ENCODE measurements at regions not wholly inside any gene's neighbourhood (a gene's known extent, or its start where the extent isn't known, plus 50 kb on each side); places are given as distances from the start of the nearest gene placed in this dataset.
A peak's percentile ranks its signal among the peaks of the same experiment; 100 is the strongest.
"Not testable (repeated sequence)": the region's sequence is repeated elsewhere in the genome, so short reads cannot be mapped to it uniquely, and the experiment has no call there.

- H3K4me3 ChIP-seq (ENCODE audit: low read length): no peak overlapping the region
- DNase-seq (ENCODE audit: low read depth, low spot score): no peak
Observed at GRCh38 chr3:87120881-87121280, 106.2 kb upstream of the CHMP2B start.

GRCh38 chr3:87120236-87120635, 106.9 kb upstream of the CHMP2B start:
- no peak for DNase-seq (ENCODE audit: low read depth, low spot score)
- H3K4me3 ChIP-seq (ENCODE audit: low read length): no peak overlapping the region

- no peak for DNase-seq (ENCODE audit: low read depth, low spot score)
- no peak overlapping the region for H3K4me3 ChIP-seq (ENCODE audit: low read length)
Observed at GRCh38 chr3:87109465-87109864, 117.6 kb upstream of the CHMP2B start.

GRCh38 chr3:87101861-87102625, 111.1 kb upstream of the VGLL3 start:
- no peak for DNase-seq (ENCODE audit: low read depth, low spot score)
- no peak overlapping the region for H3K4me3 ChIP-seq (ENCODE audit: low read length)

- DNase-seq (ENCODE audit: low read depth, low spot score); H3K4me3 ChIP-seq (ENCODE audit: low read length): not testable (repeated sequence)
Observed at GRCh38 chr3:87097733-87098132, 106.8 kb upstream of the VGLL3 start.

GRCh38 chr3:87090631-87091030, 99.7 kb upstream of the VGLL3 start:
- no peak for DNase-seq (ENCODE audit: low read depth, low spot score)
- H3K4me3 ChIP-seq (ENCODE audit: low read length): no peak overlapping the region

- no peak overlapping the region for H3K4me3 ChIP-seq (ENCODE audit: low read length)
- DNase-seq (ENCODE audit: low read depth, low spot score): no peak
Observed at GRCh38 chr3:87088993-87089841, 98.3 kb upstream of the VGLL3 start.

- DNase-seq (ENCODE audit: low read depth, low spot score): no peak
- H3K4me3 ChIP-seq (ENCODE audit: low read length): no peak overlapping the region
Observed at GRCh38 chr3:87088430-87088992, 97.6 kb upstream of the VGLL3 start.

GRCh38 chr3:87084868-87085267, 93.9 kb upstream of the VGLL3 start:
- H3K4me3 ChIP-seq (ENCODE audit: low read length): no peak overlapping the region
- peak; percentile 39 for DNase-seq (ENCODE audit: low read depth, low spot score)

GRCh38 chr3:87082796-87083440, 92.0 kb upstream of the VGLL3 start:
- no peak overlapping the region for H3K4me3 ChIP-seq (ENCODE audit: low read length)
- DNase-seq (ENCODE audit: low read depth, low spot score): peak; percentile 46

- H3K4me3 ChIP-seq (ENCODE audit: low read length): no peak overlapping the region
- no peak for DNase-seq (ENCODE audit: low read depth, low spot score)
Observed at GRCh38 chr3:87077355-87077754, 86.4 kb upstream of the VGLL3 start.

GRCh38 chr3:87076946-87077345, 86.0 kb upstream of the VGLL3 start:
- no peak for DNase-seq (ENCODE audit: low read depth, low spot score)
- no peak overlapping the region for H3K4me3 ChIP-seq (ENCODE audit: low read length)

- no peak for DNase-seq (ENCODE audit: low read depth, low spot score)
- no peak overlapping the region for H3K4me3 ChIP-seq (ENCODE audit: low read length)
Observed at GRCh38 chr3:87073496-87074145, 82.7 kb upstream of the VGLL3 start.

- no peak for DNase-seq (ENCODE audit: low read depth, low spot score)
- no peak overlapping the region for H3K4me3 ChIP-seq (ENCODE audit: low read length)
Observed at GRCh38 chr3:87072446-87072845, 81.5 kb upstream of the VGLL3 start.

GRCh38 chr3:87069971-87070370, 79.0 kb upstream of the VGLL3 start:
- no peak for DNase-seq (ENCODE audit: low read depth, low spot score)
- H3K4me3 ChIP-seq (ENCODE audit: low read length): no peak overlapping the region

- H3K4me3 ChIP-seq (ENCODE audit: low read length): no peak overlapping the region
- DNase-seq (ENCODE audit: low read depth, low spot score): no peak
Observed at GRCh38 chr3:87069021-87069420, 78.1 kb upstream of the VGLL3 start.

GRCh38 chr3:87062685-87063084, 71.7 kb upstream of the VGLL3 start:
- DNase-seq (ENCODE audit: low read depth, low spot score): no peak
- no peak overlapping the region for H3K4me3 ChIP-seq (ENCODE audit: low read length)

- DNase-seq (ENCODE audit: low read depth, low spot score): peak; percentile 55
- H3K4me3 ChIP-seq (ENCODE audit: low read length): no peak overlapping the region
Observed at GRCh38 chr3:87057474-87057873, 66.5 kb upstream of the VGLL3 start.

- DNase-seq (ENCODE audit: low read depth, low spot score): no peak
- H3K4me3 ChIP-seq (ENCODE audit: low read length): no peak overlapping the region
Observed at GRCh38 chr3:87053553-87053952, 62.6 kb upstream of the VGLL3 start.
